HFF-Myc (cell line): ENCODE measurements at regions not wholly inside any gene's neighbourhood (a gene's known extent, or its start where the extent isn't known, plus 50 kb on each side); places are given as distances from the start of the nearest gene placed in this dataset.

ENCODE experiments used
- DNase-seq: peaks from one replicate; pipeline ENCODE4 v3.0.0-alpha.2; 2011; ENCODE audit warnings: low read depth; ENCODE audit errors: extremely low read depth
- H3K4me3 ChIP-seq: replicated peaks from 2 replicates; pipeline ENCODE4 v1.5.1; 2011; ENCODE audit warnings: low read depth, mild to moderate bottlenecking, control low read depth, low read length
- TF ChIP-seq, protein P1 (sequence below): IDR thresholded peaks from 2 replicates; pipeline ENCODE4 v1.5.1; 2012; ENCODE audit warnings: mild to moderate bottlenecking, low read depth, low read length, control low read depth; ENCODE audit errors: missing control alignments

- H3K4me3 ChIP-seq: no peak overlapping the region
- no peak for DNase-seq
- TF ChIP-seq, protein P1, sequence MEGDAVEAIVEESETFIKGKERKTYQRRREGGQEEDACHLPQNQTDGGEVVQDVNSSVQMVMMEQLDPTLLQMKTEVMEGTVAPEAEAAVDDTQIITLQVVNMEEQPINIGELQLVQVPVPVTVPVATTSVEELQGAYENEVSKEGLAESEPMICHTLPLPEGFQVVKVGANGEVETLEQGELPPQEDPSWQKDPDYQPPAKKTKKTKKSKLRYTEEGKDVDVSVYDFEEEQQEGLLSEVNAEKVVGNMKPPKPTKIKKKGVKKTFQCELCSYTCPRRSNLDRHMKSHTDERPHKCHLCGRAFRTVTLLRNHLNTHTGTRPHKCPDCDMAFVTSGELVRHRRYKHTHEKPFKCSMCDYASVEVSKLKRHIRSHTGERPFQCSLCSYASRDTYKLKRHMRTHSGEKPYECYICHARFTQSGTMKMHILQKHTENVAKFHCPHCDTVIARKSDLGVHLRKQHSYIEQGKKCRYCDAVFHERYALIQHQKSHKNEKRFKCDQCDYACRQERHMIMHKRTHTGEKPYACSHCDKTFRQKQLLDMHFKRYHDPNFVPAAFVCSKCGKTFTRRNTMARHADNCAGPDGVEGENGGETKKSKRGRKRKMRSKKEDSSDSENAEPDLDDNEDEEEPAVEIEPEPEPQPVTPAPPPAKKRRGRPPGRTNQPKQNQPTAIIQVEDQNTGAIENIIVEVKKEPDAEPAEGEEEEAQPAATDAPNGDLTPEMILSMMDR: no peak
Observed at GRCh38 chr3:31268868-31269267, 263.9 kb upstream of the STT3B start.

- TF ChIP-seq, protein P1: no peak
- H3K4me3 ChIP-seq: no peak overlapping the region
- DNase-seq: no peak
Observed at GRCh38 chr3:31270010-31270409, 262.7 kb upstream of the STT3B start.

DNA sequence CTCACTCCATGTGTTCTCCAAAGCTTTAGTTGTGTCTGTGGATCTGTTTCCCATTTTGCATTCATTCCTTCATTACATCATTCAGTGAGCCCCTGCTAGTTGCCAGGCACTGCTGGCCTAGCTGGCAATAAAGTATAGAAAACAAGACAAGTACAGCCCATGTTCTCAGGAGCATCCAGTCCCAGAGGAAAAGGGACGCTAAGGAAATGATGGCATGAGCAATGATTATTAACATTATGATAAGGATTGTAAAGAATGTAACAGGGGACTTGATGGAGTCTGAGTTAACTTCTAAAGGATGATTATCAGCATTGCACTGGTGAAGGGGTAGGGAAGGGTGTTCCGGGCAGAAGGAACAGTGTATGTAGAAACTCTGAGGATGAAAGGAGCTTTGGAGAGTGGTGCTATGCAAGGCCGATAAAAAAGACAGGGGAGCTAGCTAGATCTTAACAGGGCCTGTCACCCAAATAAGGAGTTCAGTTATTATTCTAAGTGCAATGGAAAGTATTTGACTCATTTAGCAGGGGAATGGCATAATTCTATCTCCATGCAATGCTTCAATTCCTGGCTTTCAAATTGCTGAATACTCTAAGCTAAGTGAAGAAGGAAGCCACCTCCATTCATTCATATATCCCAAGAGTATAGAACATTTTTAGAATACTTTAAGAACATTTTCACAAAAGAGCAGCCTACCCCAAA lies 258.2 kb upstream of the STT3B start:
- no peak overlapping the region for H3K4me3 ChIP-seq
- TF ChIP-seq, protein P1: no peak

DNA sequence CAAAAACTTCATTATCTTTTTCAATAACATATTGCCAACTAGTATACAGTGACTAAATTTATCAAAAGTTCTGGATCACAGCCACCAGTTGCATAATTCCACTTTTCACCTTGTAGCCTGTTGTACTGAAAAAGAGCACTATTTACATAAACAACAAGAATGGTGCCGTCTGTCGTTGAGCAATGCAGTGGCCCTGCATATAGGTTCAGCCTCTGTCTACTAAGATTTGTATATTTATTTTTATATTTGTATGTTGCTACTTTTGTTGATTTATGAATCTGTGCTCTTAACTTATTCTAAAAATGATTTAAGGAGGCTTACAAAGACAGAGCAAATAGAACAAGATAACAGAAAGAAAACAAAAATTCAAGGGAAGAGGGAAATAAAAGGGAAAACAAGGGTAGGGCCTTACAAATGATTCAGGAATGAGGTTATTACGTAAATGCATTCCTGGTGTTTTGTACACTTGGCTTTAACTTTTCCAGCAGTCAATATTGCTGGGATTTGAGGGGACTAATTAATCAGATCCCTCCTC lies 257.6 kb upstream of the STT3B start:
- H3K4me3 ChIP-seq: no peak overlapping the region
- TF ChIP-seq, protein P1: no peak
- DNase-seq: no peak

More for the DNA sequence above, 258.2 kb upstream of the STT3B start:
- no peak for DNase-seq

DNA sequence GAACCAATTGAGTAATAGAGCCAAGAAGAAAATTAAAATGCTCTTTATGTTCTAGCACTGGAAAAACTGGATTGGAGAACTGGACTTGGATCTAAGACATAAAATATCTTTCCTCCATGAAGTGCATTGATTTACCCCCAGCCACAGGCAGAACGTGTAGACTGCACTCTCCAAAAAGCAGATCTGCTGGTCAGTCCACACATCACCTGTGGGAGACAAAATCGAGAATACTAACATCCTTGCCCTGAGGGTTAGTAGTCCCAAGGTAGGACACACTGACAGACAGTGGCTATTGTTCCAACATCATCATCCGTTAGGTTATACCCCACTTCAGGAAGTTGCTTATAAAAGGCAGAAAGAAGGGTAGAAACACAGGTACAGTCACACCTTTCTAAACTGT lies 257.1 kb upstream of the STT3B start:
- no peak overlapping the region for H3K4me3 ChIP-seq
- no peak for DNase-seq
- TF ChIP-seq, protein P1: no peak

GRCh38 chr3:31277582-31277981 lies 255.1 kb upstream of the STT3B start:
- no peak for DNase-seq
- TF ChIP-seq, protein P1: no peak
- no peak overlapping the region for H3K4me3 ChIP-seq
